Astrocyte of the spinal cord (primary cell): ENCODE measurements at regions not wholly inside any gene's neighbourhood (a gene's known extent, or its start where the extent isn't known, plus 50 kb on each side); places are given as distances from the start of the nearest gene placed in this dataset.

Experiments
- DNase-seq: peaks from one replicate; pipeline ENCODE4 v3.0.0; 2011; ENCODE audit warnings: low read depth, low spot score
- H3K4me3 ChIP-seq: 2 replicates; pipeline ENCODE4 v1.5.1; 2011; ENCODE audit warnings: low read depth, mild to moderate bottlenecking, low read length, moderate library complexity
- in situ Hi-C: cut with HindIII; loops from 2 replicates; pipeline ENCODE4 v1.10.0; 2017; ENCODE audit warnings: low sequenced_read_pairs
- TF ChIP-seq, protein P1 (sequence below): IDR thresholded peaks from 2 replicates; pipeline ENCODE4 v1.5.1; 2012; ENCODE audit warnings: low read depth, mild to moderate bottlenecking, low read length, inconsistent platforms

- TF ChIP-seq, protein P1, sequence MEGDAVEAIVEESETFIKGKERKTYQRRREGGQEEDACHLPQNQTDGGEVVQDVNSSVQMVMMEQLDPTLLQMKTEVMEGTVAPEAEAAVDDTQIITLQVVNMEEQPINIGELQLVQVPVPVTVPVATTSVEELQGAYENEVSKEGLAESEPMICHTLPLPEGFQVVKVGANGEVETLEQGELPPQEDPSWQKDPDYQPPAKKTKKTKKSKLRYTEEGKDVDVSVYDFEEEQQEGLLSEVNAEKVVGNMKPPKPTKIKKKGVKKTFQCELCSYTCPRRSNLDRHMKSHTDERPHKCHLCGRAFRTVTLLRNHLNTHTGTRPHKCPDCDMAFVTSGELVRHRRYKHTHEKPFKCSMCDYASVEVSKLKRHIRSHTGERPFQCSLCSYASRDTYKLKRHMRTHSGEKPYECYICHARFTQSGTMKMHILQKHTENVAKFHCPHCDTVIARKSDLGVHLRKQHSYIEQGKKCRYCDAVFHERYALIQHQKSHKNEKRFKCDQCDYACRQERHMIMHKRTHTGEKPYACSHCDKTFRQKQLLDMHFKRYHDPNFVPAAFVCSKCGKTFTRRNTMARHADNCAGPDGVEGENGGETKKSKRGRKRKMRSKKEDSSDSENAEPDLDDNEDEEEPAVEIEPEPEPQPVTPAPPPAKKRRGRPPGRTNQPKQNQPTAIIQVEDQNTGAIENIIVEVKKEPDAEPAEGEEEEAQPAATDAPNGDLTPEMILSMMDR, result no peak
- in situ Hi-C loops, result no loop called here
- no peak overlapping the region for H3K4me3 ChIP-seq
- no peak for DNase-seq
Measured at GRCh38 chr4:17398805-17399204, 113.1 kb downstream of the QDPR start.

- TF ChIP-seq, protein P1, result no peak
- in situ Hi-C loops, result no loop called here
- DNase-seq, result no peak
- H3K4me3 ChIP-seq, result no peak overlapping the region
Measured at GRCh38 chr4:17398035-17398434, 113.9 kb downstream of the QDPR start.

- no peak overlapping the region for H3K4me3 ChIP-seq
- in situ Hi-C loops, result no loop called here
- DNase-seq, result no peak
- TF ChIP-seq, protein P1, result no peak
Measured at GRCh38 chr4:17397611-17398010, 114.3 kb downstream of the QDPR start.

DNA sequence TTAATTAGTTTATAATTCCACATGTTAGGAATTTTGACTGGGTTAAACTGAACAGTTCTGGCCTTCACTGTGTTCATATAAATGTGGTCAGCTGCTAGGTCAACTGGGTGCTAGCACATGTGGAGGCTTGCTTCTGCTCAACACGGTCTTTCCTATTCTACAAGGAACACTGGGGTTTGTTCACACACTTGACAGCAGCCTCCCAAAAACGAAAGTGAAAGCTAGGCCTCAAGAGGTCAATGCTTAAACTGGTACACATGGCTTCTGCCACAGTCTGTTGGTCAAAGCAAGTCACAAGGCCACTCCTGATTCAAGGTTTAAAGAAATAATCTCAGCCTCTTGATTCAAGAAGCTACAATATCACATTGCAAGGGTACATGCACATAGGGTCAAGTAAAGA is 126.5 kb downstream of the QDPR start:
- no peak overlapping the region for H3K4me3 ChIP-seq
- in situ Hi-C loops, result no loop called here
- peak; percentile 25 for DNase-seq
- TF ChIP-seq, protein P1, result no peak

GRCh38 chr4:17380347-17380746 is 131.5 kb downstream of the QDPR start:
- DNase-seq, result no peak
- TF ChIP-seq, protein P1, result no peak
- in situ Hi-C loops, result no loop called here
- no peak overlapping the region for H3K4me3 ChIP-seq

- in situ Hi-C loops, result no loop called here
- TF ChIP-seq, protein P1, result no peak
Measured at GRCh38 chr4:17376205-17376604, 135.7 kb downstream of the QDPR start.

DNA sequence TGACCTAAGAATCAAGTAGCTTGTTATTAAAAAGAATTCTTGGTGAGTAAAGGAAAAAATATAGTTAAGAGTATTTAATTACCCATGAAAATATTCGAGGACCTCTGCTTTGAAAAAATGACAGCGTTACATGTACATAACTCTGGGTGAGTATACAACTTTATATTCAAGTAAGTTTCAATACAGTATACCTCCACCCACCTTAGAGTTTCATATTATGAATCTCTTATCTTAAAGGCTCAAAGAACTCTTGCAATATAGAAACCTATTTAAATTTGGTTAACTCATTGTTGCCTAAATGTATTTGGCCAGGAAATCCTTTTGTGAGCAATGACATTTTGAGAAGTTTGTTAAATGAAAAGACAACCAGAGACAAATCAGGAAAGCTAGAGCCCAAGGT is 138.2 kb downstream of the QDPR start:
- H3K4me3 ChIP-seq, result no peak overlapping the region
- no peak for DNase-seq
- in situ Hi-C loops, result no loop called here
- TF ChIP-seq, protein P1, result no peak

More at GRCh38 chr4:17376205-17376604, 135.7 kb downstream of the QDPR start:
- H3K4me3 ChIP-seq, result no peak overlapping the region
- DNase-seq, result peak; percentile 22
